ENCODE measurements at regions not wholly inside any gene's neighbourhood (a gene's known extent, or its start where the extent isn't known, plus 50 kb on each side); places are given as distances from the start of the nearest gene placed in this dataset.

- TF ChIP-seq GTF2F1 (IDR thresholded peaks at IDR 0.05; ENCODE audit: borderline replicate concordance, low read depth, low read length) (no peak), NANOG (IDR thresholded peaks at IDR 0.05; ENCODE audit: insufficient read depth, low read depth, low read length, poor library complexity, severe bottlenecking) (no peak)
Measured at GRCh38 chrX:138928737-138929459, 217.4 kb upstream of the FGF13 start (continued).
